Progenitor cell of endocrine pancreas (in vitro differentiated cells): ENCODE measurements at regions not wholly inside any gene's neighbourhood (a gene's known extent, or its start where the extent isn't known, plus 50 kb on each side); places are given as distances from the start of the nearest gene placed in this dataset.
"Not testable (repeated sequence)": the region's sequence is repeated elsewhere in the genome, so short reads cannot be mapped to it uniquely, and the experiment has no call there.

ENCODE experiments used
- DNase-seq: peaks from one replicate; pipeline ENCODE4 v3.0.0; 2021; ENCODE audit warnings: low spot score; ENCODE audit not compliant: unreplicated experiment
- H3K27ac Mint-ChIP-seq: 2 replicates; pipeline ENCODE4 v1.8.0; 2021; ENCODE audit warnings: mild to moderate bottlenecking, moderate library complexity, mixed read lengths
- H3K27me3 Mint-ChIP-seq: 2 replicates; pipeline ENCODE4 v1.8.0; 2021; ENCODE audit warnings: mixed read lengths
- H3K36me3 Mint-ChIP-seq: 2 replicates; pipeline ENCODE4 v1.8.0; 2022; ENCODE audit warnings: mixed read lengths; ENCODE audit not compliant: insufficient read depth
- H3K4me1 Mint-ChIP-seq: 2 replicates; pipeline ENCODE4 v1.8.0; 2021; ENCODE audit warnings: low read depth, mixed read lengths
- H3K4me3 Mint-ChIP-seq: 2 replicates; pipeline ENCODE4 v1.8.0; 2021; ENCODE audit warnings: low read depth, mild to moderate bottlenecking, moderate library complexity, mixed read lengths
- H3K9me3 Mint-ChIP-seq: 2 replicates; pipeline ENCODE4 v1.8.0; 2021; ENCODE audit warnings: low read depth, mixed read lengths
- TF ChIP-seq, protein P1 (sequence below): fragments of 200-600 bp; sonication (generic); IDR thresholded peaks from one replicate; pipeline ENCODE4 v1.5.0; 2021; ENCODE audit warnings: antibody characterized with exemption, mild to moderate bottlenecking; ENCODE audit not compliant: unreplicated experiment

DNA sequence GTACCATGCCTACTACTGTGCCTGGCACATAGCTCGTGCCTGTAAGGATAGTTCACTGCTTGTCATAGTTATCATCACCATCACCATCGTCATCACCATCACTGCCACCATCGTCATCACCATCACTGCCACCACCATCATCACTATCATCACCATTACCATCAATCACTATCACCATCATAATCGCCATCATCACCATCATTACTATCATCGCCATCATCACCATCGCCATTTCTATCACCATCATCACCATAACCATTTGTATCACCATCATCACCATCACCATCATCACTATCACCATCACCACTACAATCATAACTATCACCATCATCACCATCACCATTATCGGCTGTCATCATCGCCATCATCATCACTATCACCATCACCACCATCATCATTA is 107.1 kb downstream of the TUBA3C start:
- peaks cover 10% of the 10 kb centered on the region for H3K36me3 Mint-ChIP-seq
- no peak overlapping the region for H3K27ac Mint-ChIP-seq
- DNase-seq = no peak
- H3K4me1 Mint-ChIP-seq = no peaks in the 10 kb centered on the region
- no peaks in the 10 kb centered on the region for H3K27me3 Mint-ChIP-seq
- TF ChIP-seq, protein P1, sequence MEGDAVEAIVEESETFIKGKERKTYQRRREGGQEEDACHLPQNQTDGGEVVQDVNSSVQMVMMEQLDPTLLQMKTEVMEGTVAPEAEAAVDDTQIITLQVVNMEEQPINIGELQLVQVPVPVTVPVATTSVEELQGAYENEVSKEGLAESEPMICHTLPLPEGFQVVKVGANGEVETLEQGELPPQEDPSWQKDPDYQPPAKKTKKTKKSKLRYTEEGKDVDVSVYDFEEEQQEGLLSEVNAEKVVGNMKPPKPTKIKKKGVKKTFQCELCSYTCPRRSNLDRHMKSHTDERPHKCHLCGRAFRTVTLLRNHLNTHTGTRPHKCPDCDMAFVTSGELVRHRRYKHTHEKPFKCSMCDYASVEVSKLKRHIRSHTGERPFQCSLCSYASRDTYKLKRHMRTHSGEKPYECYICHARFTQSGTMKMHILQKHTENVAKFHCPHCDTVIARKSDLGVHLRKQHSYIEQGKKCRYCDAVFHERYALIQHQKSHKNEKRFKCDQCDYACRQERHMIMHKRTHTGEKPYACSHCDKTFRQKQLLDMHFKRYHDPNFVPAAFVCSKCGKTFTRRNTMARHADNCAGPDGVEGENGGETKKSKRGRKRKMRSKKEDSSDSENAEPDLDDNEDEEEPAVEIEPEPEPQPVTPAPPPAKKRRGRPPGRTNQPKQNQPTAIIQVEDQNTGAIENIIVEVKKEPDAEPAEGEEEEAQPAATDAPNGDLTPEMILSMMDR = no peak
- no peak overlapping the region for H3K4me3 Mint-ChIP-seq
- peaks cover 35% of the 10 kb centered on the region for H3K9me3 Mint-ChIP-seq

DNA sequence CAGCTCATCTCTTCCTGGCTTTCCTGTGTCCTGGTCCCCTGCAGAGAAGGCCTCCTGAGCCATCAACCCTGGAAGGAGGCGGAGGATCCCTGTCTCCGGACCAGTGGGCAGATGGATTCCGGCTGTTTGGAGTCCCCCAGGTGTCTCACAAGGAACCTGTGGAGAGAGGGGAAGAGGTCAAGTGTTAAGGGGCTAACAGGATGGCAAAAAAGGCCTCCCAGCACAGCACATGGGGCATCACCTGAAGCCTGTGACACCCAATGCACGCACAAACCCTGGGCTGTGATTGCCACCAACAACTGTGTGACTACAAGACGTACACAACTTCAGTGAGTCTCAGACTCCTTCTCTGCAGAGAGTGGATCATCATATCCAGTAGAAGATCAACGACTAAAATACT is 107.5 kb downstream of the TUBA3C start:
- not testable (repeated sequence) for H3K27me3 Mint-ChIP-seq, H3K27ac Mint-ChIP-seq, DNase-seq, H3K4me1 Mint-ChIP-seq, H3K36me3 Mint-ChIP-seq, H3K4me3 Mint-ChIP-seq
- peaks cover 32% of the 10 kb centered on the region for H3K9me3 Mint-ChIP-seq

DNA sequence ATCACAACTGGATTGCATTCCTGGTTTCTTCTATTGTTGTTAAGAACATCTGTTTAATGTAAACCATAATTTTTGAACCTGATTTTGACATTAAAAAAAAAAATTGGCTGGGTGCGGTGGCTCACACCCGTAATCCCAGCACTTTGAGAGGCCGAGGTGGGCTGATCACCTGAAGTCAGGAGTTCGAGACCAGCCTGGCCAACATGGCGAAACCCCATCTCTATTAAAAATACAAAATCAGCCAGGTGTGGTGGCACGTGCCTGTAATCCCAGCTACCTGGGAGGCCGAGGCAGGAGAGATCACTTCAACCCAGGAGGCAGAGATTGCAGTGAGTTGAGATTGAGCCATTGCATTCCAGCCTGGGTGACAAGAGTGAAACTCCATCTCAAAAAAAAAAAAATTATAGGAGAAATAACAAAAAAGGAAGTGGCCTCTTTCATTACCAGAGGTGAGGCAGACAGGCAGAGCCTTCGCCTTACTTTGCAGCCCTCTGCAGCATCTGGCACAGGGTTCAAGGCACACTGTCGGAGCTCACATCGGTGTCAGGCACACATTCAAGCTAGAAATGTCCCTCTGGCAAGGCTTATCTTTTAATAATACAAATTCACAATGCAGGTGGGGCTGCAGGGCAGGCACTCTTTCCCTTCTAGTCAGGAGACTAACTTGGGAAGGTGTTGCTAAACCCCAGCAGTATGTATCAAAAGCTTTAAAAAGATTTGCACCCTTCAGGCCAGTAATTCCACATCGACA is 108.5 kb downstream of the TUBA3C start:
- H3K36me3 Mint-ChIP-seq, H3K4me3 Mint-ChIP-seq, H3K4me1 Mint-ChIP-seq, DNase-seq, H3K27me3 Mint-ChIP-seq, H3K27ac Mint-ChIP-seq: not testable (repeated sequence)
- peaks cover 30% of the 10 kb centered on the region for H3K9me3 Mint-ChIP-seq

DNA sequence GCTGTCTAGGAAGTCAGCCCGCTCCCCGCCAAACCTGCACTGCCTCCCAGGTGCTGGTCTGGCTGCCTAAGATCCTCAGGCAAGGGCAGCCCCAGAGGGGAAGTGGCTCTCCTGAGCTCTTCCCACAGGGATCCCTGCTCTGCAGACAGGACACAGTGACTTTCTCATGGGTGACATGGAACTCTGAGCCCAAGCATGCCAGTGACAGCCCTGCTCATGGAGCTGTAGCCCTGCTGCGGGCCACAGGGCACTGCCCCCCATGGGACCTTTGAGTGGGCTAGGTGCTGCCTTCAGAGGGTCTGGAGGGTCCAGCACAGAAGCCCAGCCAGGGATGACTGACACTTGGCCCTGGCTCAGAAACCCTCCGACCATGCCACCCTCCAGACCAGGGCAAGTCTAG is 109.1 kb downstream of the TUBA3C start:
- Mint-ChIP-seq H3K4me3 (no peak overlapping the region), H3K36me3 (peaks cover 8% of the 10 kb centered on the region), H3K27me3 (no peaks in the 10 kb centered on the region), H3K27ac (no peak overlapping the region), H3K9me3 (peaks cover 30% of the 10 kb centered on the region), H3K4me1 (no peaks in the 10 kb centered on the region)
- TF ChIP-seq, protein P1 = no peak
- no peak for DNase-seq

DNA sequence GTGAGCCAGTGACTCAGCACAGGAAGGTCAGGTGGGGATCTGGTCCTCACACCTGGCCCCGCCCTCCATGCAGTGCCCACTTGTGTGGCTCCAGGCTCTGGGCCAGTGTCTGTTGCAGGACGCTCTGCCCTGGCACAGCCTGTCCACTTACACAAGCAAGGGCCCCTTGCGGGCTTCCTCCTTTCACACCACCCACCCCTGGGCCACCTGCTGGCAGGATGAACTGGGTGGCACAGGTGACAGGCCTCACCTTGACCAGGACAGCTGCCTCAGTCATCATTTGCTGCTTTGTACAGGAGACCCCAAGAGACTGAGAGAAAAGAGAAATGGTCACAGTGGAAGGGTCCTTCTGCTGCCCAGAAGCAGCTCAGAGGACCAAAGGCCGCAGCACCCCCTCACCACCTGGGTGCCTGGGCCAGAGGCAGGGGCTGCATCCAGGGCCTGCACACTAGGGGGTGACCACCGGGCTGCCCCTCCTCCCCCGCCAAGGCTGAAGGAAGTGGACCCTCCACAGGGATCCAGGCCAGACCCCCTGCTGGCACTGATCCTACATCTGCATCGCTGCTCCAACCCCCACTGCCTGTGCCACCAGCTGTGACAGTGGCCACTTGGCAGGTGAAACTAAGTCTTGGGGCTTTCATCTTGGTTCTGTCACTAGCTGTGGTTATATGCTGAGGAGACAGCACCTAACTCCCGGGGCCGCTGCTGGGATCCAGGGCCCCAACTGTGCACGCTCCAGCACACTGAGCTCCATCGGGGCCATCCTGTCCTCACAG is 110.3 kb downstream of the TUBA3C start:
- TF ChIP-seq, protein P1 = no peak

DNA sequence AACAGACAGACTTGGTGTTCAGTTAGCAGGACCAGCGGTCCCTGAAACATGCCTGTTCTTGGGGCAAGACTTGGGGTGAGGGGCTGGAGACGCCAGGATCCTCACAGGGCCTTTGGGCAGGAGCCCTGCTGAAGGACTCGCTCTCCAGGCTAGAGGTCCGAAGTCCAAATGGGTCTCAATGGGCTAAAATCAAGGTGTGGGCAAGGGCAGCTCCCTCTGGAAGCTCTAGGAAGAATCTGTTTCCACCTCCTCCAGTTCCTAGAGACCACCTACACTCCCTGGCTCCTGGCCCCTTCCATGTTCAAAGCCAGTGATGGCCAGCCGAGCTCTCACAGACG is 111.3 kb downstream of the TUBA3C start:
- no peak overlapping the region for H3K27ac Mint-ChIP-seq
- peaks cover 6% of the 10 kb centered on the region for H3K36me3 Mint-ChIP-seq
- no peak overlapping the region for H3K4me3 Mint-ChIP-seq
- peaks cover 30% of the 10 kb centered on the region for H3K9me3 Mint-ChIP-seq
- no peaks in the 10 kb centered on the region for H3K4me1 Mint-ChIP-seq
- DNase-seq = no peak
- TF ChIP-seq, protein P1 = no peak
- H3K27me3 Mint-ChIP-seq = no peaks in the 10 kb centered on the region

More for the DNA sequence above, 110.3 kb downstream of the TUBA3C start:
- DNase-seq = no peak
- Mint-ChIP-seq H3K4me1 (no peaks in the 10 kb centered on the region), H3K4me3 (no peak overlapping the region), H3K27ac (no peak overlapping the region), H3K36me3 (peaks cover 4% of the 10 kb centered on the region), H3K9me3 (peaks cover 24% of the 10 kb centered on the region), H3K27me3 (no peaks in the 10 kb centered on the region)
